H9 (cell line): ENCODE measurements at regions not wholly inside any gene's neighbourhood (a gene's known extent, or its start where the extent isn't known, plus 50 kb on each side); places are given as distances from the start of the nearest gene placed in this dataset.

Experiments
- DNase-seq: peaks from one replicate; pipeline ENCODE4 v3.0.0-alpha.2; 2017
- H2AFZ ChIP-seq: one replicate; pipeline ENCODE4 v1.6.1; 2013; ENCODE audit warnings: mild to moderate bottlenecking, low read length, control low read depth, moderate library complexity
- H2AK5ac ChIP-seq: 2 replicates; pipeline ENCODE4 v1.6.1; 2013; ENCODE audit warnings: low read length, control low read depth, mixed read lengths; ENCODE audit not compliant: insufficient read length
- H2BK120ac ChIP-seq: one replicate; pipeline ENCODE4 v1.6.1; 2013; ENCODE audit warnings: low read depth, mild to moderate bottlenecking, low read length, control low read depth, inconsistent platforms; ENCODE audit not compliant: poor library complexity, severe bottlenecking
- H2BK12ac ChIP-seq: 2 replicates; pipeline ENCODE4 v1.6.1; 2013; ENCODE audit warnings: low read length, control low read depth, mixed read lengths, low read depth; ENCODE audit not compliant: insufficient read length
- H2BK15ac ChIP-seq: 2 replicates; pipeline ENCODE4 v1.6.1; 2013; ENCODE audit warnings: low read depth, low read length, control low read depth
- H2BK20ac ChIP-seq: one replicate; pipeline ENCODE4 v1.6.1; 2013; ENCODE audit warnings: low read depth, mild to moderate bottlenecking, low read length, control low read depth, inconsistent platforms; ENCODE audit not compliant: poor library complexity, severe bottlenecking
- H2BK5ac ChIP-seq: 2 replicates; pipeline ENCODE4 v1.6.1; 2013; ENCODE audit warnings: low read length, control low read depth, mixed read lengths; ENCODE audit not compliant: insufficient read length
- H3K14ac ChIP-seq: 2 replicates; pipeline ENCODE4 v1.6.1; 2013; ENCODE audit warnings: low read length, control low read depth; ENCODE audit not compliant: insufficient read depth
- H3K18ac ChIP-seq: 2 replicates; pipeline ENCODE4 v1.6.1; 2013; ENCODE audit warnings: low read depth, mild to moderate bottlenecking, mixed read lengths, low read length, control low read depth; ENCODE audit not compliant: insufficient read length
- H3K23ac ChIP-seq: 2 replicates; pipeline ENCODE4 v1.6.1; 2013; ENCODE audit warnings: low read length, control low read depth, mixed read lengths, low read depth; ENCODE audit not compliant: insufficient read length
- H3K23me2 ChIP-seq: 2 replicates; pipeline ENCODE4 v1.6.1; 2013; ENCODE audit warnings: low read depth, mild to moderate bottlenecking, mixed read lengths, low read length, control low read depth; ENCODE audit not compliant: insufficient read length, poor library complexity, severe bottlenecking
- H3K27ac ChIP-seq: 2 replicates; pipeline ENCODE4 v1.5.1; 2013; ENCODE audit warnings: low read length, control low read depth, mixed read lengths, low read depth; ENCODE audit not compliant: insufficient read length
- H3K27me3 ChIP-seq: 2 replicates; pipeline ENCODE4 v1.6.1; 2013; ENCODE audit warnings: low read length, control low read depth, inconsistent platforms; ENCODE audit not compliant: insufficient read depth
- H3K4ac ChIP-seq: 2 replicates; pipeline ENCODE4 v1.6.1; 2013; ENCODE audit warnings: low read depth, mild to moderate bottlenecking, control low read depth, inconsistent platforms, low read length, moderate library complexity
- H3K4me1 ChIP-seq: 2 replicates; pipeline ENCODE4 v1.6.1; 2013; ENCODE audit warnings: low read length, control low read depth, inconsistent platforms; ENCODE audit not compliant: insufficient read depth
- H3K4me2 ChIP-seq: 2 replicates; pipeline ENCODE4 v1.6.1; 2013; ENCODE audit warnings: low read length, control low read depth, mixed read lengths; ENCODE audit not compliant: insufficient read length, insufficient read depth
- H3K56ac ChIP-seq: 2 replicates; pipeline ENCODE4 v1.6.1; 2013; ENCODE audit warnings: low read depth, mild to moderate bottlenecking, mixed read lengths, low read length, control low read depth; ENCODE audit not compliant: insufficient read length
- H3K79me1 ChIP-seq: 2 replicates; pipeline ENCODE4 v1.6.1; 2013; ENCODE audit warnings: low read depth, mild to moderate bottlenecking, moderate library complexity, low read length, control low read depth, inconsistent platforms; ENCODE audit not compliant: insufficient read depth, poor library complexity, severe bottlenecking
- H3K79me2 ChIP-seq: 2 replicates; pipeline ENCODE4 v1.6.1; 2013; ENCODE audit warnings: low read length, control low read depth, inconsistent platforms; ENCODE audit not compliant: insufficient read depth
- H3K9ac ChIP-seq: 2 replicates; pipeline ENCODE4 v1.6.1; 2013; ENCODE audit warnings: low read length, control low read depth, mixed read lengths; ENCODE audit not compliant: insufficient read length; ENCODE audit errors: extremely low read depth
- H3K9me3 ChIP-seq: one replicate; pipeline ENCODE4 v1.6.1; 2013; ENCODE audit warnings: low read depth, low read length, inconsistent platforms; ENCODE audit not compliant: control insufficient read depth
- H3T11ph ChIP-seq: one replicate; pipeline ENCODE4 v1.6.1; 2013; ENCODE audit warnings: mild to moderate bottlenecking, low read length, control low read depth, inconsistent platforms
- H4K20me1 ChIP-seq: one replicate; pipeline ENCODE4 v1.6.1; 2013; ENCODE audit not compliant: control insufficient read depth, insufficient read length, insufficient read depth
- H4K5ac ChIP-seq: 2 replicates; pipeline ENCODE4 v1.6.1; 2013; ENCODE audit warnings: low read depth, mild to moderate bottlenecking, mixed read lengths, low read length, control low read depth; ENCODE audit not compliant: insufficient read length
- H4K8ac ChIP-seq: replicated peaks from 2 replicates; pipeline ENCODE4 v1.6.1; 2013; ENCODE audit warnings: low read length, control low read depth, mixed read lengths, low read depth; ENCODE audit not compliant: insufficient read length
- H4K91ac ChIP-seq: 2 replicates; pipeline ENCODE4 v1.6.1; 2013; ENCODE audit warnings: low read depth, mild to moderate bottlenecking, moderate library complexity, mixed read lengths, low read length, control low read depth; ENCODE audit not compliant: insufficient read length
- H3K27ac Mint-ChIP-seq, 3 experiments: 2 replicates in 2 of 3; 3 replicates in 1 of 3; pipeline ENCODE4 v1.8.0; 2020 to 2021; ENCODE audit warnings: mixed read lengths in 3 of 3, mild to moderate bottlenecking in 1 of 3, moderate library complexity in 1 of 3
- H3K27me3 Mint-ChIP-seq: 2 replicates; pipeline ENCODE4 v1.8.0; 2021; ENCODE audit warnings: low read depth, mild to moderate bottlenecking, moderate library complexity, mixed read lengths
- H3K36me3 Mint-ChIP-seq, 3 experiments: 2 replicates in 2 of 3; 3 replicates in 1 of 3; pipeline ENCODE4 v1.8.0; 2020 to 2021; ENCODE audit warnings: low read depth in 3 of 3, mixed read lengths in 3 of 3; ENCODE audit not compliant: insufficient read depth in 1 of 3
- H3K4me1 Mint-ChIP-seq, 2 experiments: 2 replicates each; pipeline ENCODE4 v1.8.0; 2020; ENCODE audit warnings: mixed read lengths in 2 of 2
- H3K4me3 Mint-ChIP-seq, 2 experiments: 2 replicates in 1 of 2; 3 replicates in 1 of 2; pipeline ENCODE4 v1.8.0; 2020 to 2021; ENCODE audit warnings: mild to moderate bottlenecking in 2 of 2, mixed read lengths in 2 of 2, moderate library complexity in 1 of 2
- H3K9me3 Mint-ChIP-seq, 2 experiments: 2 replicates in 1 of 2; 3 replicates in 1 of 2; pipeline ENCODE4 v1.8.0; 2020; ENCODE audit warnings: mild to moderate bottlenecking in 2 of 2, mixed read lengths in 2 of 2, moderate library complexity in 1 of 2
- WGBS: extraction: QIAGEN DNeasy Blood & Tissue Kit; methylation state at CpG from one replicate; pipeline ENCODE4 v1.1.7; 2013; ENCODE audit warnings: missing lambda C conversion rate, low lambda C conversion rate, mixed read lengths; ENCODE audit not compliant: insufficient read length; ENCODE audit errors: extremely low coverage; 5-methylcytosine and 5-hydroxymethylcytosine counted together
- TF ChIP-seq, protein P1 (sequence below): fragments of 200-600 bp; sonication (generic); conservative IDR thresholded peaks from 3 replicates; pipeline ENCODE4 v1.8.0; 2021; ENCODE audit warnings: antibody characterized with exemption, mild to moderate bottlenecking

DNA sequence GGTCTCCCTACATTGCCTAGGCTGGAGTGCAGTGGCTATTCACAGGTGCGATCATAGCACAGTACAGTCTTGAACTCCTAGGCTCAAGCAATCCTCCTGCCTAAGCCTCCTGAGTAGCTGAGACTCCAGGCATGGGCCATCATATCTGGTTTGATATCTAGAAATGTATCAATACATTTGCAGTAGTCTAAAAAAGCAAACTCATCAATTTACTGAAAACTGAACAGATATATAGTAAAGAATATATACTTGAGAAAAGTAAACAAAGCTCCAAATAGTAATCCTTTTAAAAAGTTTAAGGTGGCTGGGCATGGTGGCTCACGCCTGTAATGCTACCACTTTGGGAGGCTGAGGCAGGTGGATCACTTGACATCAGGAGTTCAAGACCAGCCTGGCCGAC is 57.1 kb upstream of the KMT2C start:
- H3K4me1 ChIP-seq, result no peaks in the 10 kb centered on the region
- H3K27ac ChIP-seq, result no peak overlapping the region
- H3T11ph ChIP-seq, result no peak overlapping the region
- no CpG with 5 or more reads among the region's 3 CpGs for WGBS
- no peaks in the 10 kb centered on the region for H3K23me2 ChIP-seq
- no peak overlapping the region for H4K5ac ChIP-seq
- no peak overlapping the region for H3K23ac ChIP-seq
- no peaks in the 10 kb centered on the region for H4K20me1 ChIP-seq
- TF ChIP-seq, protein P1, sequence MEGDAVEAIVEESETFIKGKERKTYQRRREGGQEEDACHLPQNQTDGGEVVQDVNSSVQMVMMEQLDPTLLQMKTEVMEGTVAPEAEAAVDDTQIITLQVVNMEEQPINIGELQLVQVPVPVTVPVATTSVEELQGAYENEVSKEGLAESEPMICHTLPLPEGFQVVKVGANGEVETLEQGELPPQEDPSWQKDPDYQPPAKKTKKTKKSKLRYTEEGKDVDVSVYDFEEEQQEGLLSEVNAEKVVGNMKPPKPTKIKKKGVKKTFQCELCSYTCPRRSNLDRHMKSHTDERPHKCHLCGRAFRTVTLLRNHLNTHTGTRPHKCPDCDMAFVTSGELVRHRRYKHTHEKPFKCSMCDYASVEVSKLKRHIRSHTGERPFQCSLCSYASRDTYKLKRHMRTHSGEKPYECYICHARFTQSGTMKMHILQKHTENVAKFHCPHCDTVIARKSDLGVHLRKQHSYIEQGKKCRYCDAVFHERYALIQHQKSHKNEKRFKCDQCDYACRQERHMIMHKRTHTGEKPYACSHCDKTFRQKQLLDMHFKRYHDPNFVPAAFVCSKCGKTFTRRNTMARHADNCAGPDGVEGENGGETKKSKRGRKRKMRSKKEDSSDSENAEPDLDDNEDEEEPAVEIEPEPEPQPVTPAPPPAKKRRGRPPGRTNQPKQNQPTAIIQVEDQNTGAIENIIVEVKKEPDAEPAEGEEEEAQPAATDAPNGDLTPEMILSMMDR, result no peak
- H3K79me1 ChIP-seq, result no peaks in the 10 kb centered on the region
- no peak overlapping the region for H3K4me2 ChIP-seq
- H2AFZ ChIP-seq, result no peak overlapping the region
- no peaks in the 10 kb centered on the region for H3K27me3 ChIP-seq
- H2BK5ac ChIP-seq, result no peak overlapping the region
- H3K9ac ChIP-seq, result no peak overlapping the region
- H3K9me3 ChIP-seq, result no peaks in the 10 kb centered on the region
- no peak overlapping the region for H2BK15ac ChIP-seq
- H2BK20ac ChIP-seq, result no peak overlapping the region
- H2AK5ac ChIP-seq, result no peak overlapping the region
- no peak overlapping the region for H3K14ac ChIP-seq
- H2BK120ac ChIP-seq, result no peak overlapping the region
- no peak overlapping the region for H4K91ac ChIP-seq
- no peak overlapping the region for H4K8ac ChIP-seq
- no peak overlapping the region for H3K18ac ChIP-seq
- Mint-ChIP-seq H3K4me1 (peaks cover 2 to 3% of the 10 kb centered on the region in 2 experiments; a peak in 1 of 4 replicates), H3K36me3 (peaks cover 0 to 9% (median 2%) of the 10 kb centered on the region in 3 experiments; a peak in 4 of 7 replicates), H3K27me3 (no peaks in the 10 kb centered on the region), H3K4me3 (no peak overlapping the region), H3K27ac (no peak overlapping the region; a peak in 1 of 7 replicates), H3K9me3 (peaks cover 9 to 13% of the 10 kb centered on the region in 2 experiments; a peak in 3 of 5 replicates)
- H3K4ac ChIP-seq, result no peak overlapping the region
- H2BK12ac ChIP-seq, result no peak overlapping the region
- DNase-seq, result no peak
- H3K79me2 ChIP-seq, result no peaks in the 10 kb centered on the region
- H3K56ac ChIP-seq, result no peak overlapping the region
